ENCODE measurements at regions not wholly inside any gene's neighbourhood (a gene's known extent, or its start where the extent isn't known, plus 50 kb on each side); places are given as distances from the start of the nearest gene placed in this dataset.

- no peaks in the 10 kb centered on the region for H3K9me3 ChIP-seq
- intact Hi-C loops (cut with DNase I) = no loop called here
- WGBS, 3 donors = 46 to 54% (median 50%) methylated on average over 2 of the region's 2 CpGs
- no peaks in the 10 kb centered on the region for H3K36me3 ChIP-seq
- DNase-seq = no peak
- H3K4me3 ChIP-seq = no peak overlapping the region
- no peak for TF ChIP-seq EP300 (IDR thresholded peaks at IDR 0.05)
- H3K27me3 ChIP-seq = no peaks in the 10 kb centered on the region
- H3K27ac ChIP-seq = no peak overlapping the region
- no peaks in the 10 kb centered on the region for H3K4me1 ChIP-seq (ENCODE audit: insufficient read depth)
Measured at GRCh38 chr11:96461871-96462270, 72.1 kb downstream of the JRKL start.

GRCh38 chr11:96464700-96465307 is 75.0 kb downstream of the JRKL start:
- WGBS, 3 donors = 8 to 11% (median 8%) methylated on average over 7 of the region's 7 CpGs
- peak; percentile 17 to 39 (median 37) for TF ChIP-seq CTCF (IDR thresholded peaks at IDR 0.05)
- no peak for TF ChIP-seq POLR2A (IDR thresholded peaks at IDR 0.05)
- no peak for TF ChIP-seq EP300 (IDR thresholded peaks at IDR 0.05)
- no peaks in the 10 kb centered on the region for H3K9me3 ChIP-seq
- no peak overlapping the region for H3K27ac ChIP-seq
- DNase-seq = no peak
- H3K4me1 ChIP-seq (ENCODE audit: insufficient read depth) = no peaks in the 10 kb centered on the region
- no peaks in the 10 kb centered on the region for H3K27me3 ChIP-seq
- no peak overlapping the region for H3K4me3 ChIP-seq
- intact Hi-C loops (cut with DNase I) = no loop called here
- no peaks in the 10 kb centered on the region for H3K36me3 ChIP-seq

GRCh38 chr11:96465512-96465911 is 75.7 kb downstream of the JRKL start:
- H3K27me3 ChIP-seq = no peaks in the 10 kb centered on the region
- no peaks in the 10 kb centered on the region for H3K9me3 ChIP-seq
- no peaks in the 10 kb centered on the region for H3K36me3 ChIP-seq
- intact Hi-C loops (cut with DNase I) = no loop called here
- no peak for DNase-seq
- H3K4me1 ChIP-seq (ENCODE audit: insufficient read depth) = no peaks in the 10 kb centered on the region
- WGBS, 3 donors = 77 to 86% (median 77%) methylated on average over 3 of the region's 3 CpGs
- H3K27ac ChIP-seq = no peak overlapping the region
- TF ChIP-seq POLR2A (IDR thresholded peaks at IDR 0.05) (no peak), EP300 (IDR thresholded peaks at IDR 0.05) (no peak), CTCF (IDR thresholded peaks at IDR 0.05) (no peak)
- H3K4me3 ChIP-seq = no peak overlapping the region

- WGBS, 3 donors = 95 to 99% (median 96%) methylated on average over 2 of the region's 2 CpGs
- no peaks in the 10 kb centered on the region for H3K27me3 ChIP-seq
Measured at GRCh38 chr11:96466607-96467006, 76.8 kb downstream of the JRKL start.

More at GRCh38 chr11:96466607-96467006, 76.8 kb downstream of the JRKL start:
- H3K36me3 ChIP-seq = no peaks in the 10 kb centered on the region
- no peak for TF ChIP-seq POLR2A (IDR thresholded peaks at IDR 0.05)
- TF ChIP-seq CTCF (IDR thresholded peaks at IDR 0.05) = no peak
- TF ChIP-seq EP300 (IDR thresholded peaks at IDR 0.05) = no peak
- intact Hi-C loops (cut with DNase I) = no loop called here
- no peak overlapping the region for H3K4me3 ChIP-seq
- H3K27ac ChIP-seq = no peak overlapping the region
- no peak for DNase-seq
- no peaks in the 10 kb centered on the region for H3K9me3 ChIP-seq
- H3K4me1 ChIP-seq (ENCODE audit: insufficient read depth) = no peaks in the 10 kb centered on the region
